IMR-90 (cell line): ENCODE measurements at regions not wholly inside any gene's neighbourhood (a gene's known extent, or its start where the extent isn't known, plus 50 kb on each side); places are given as distances from the start of the nearest gene placed in this dataset.
"Not testable (repeated sequence)": the region's sequence is repeated elsewhere in the genome, so short reads cannot be mapped to it uniquely, and the experiment has no call there.

Experiments
- ATAC-seq: fragments of 200-7000 bp; cut with Tn5 transposase; 2 replicates; pipeline ENCODE4 v1.9.1; 2020; ENCODE audit warnings: low read depth, mild to moderate bottlenecking, moderate library complexity
- BruUV-seq: library from RNA; stranded (reverse); fragments of 400-500 nt; replicated peaks from 2 replicates; lab custom pipeline; 2021; lab: Mats Ljungman, UMichigan
- CTCF ChIA-PET: fragments of 300-600 bp; formaldehyde crosslinking; extraction: SDS; loops from one replicate; lab custom pipeline; 2021; ENCODE audit warnings: antibody characterized with exemption; lab: Yijun Ruan, JAX
- POLR2A ChIA-PET: fragments of 300-600 bp; sonication (Branson Sonifier 250); formaldehyde crosslinking; loops from one replicate; lab custom pipeline; 2022; ENCODE audit warnings: antibody characterized with exemption; ENCODE audit not compliant: unreplicated experiment; lab: Charles Lee
- DNase-seq: peaks from one replicate; pipeline ENCODE4 v3.0.0; 2013
- H2AFZ ChIP-seq: replicated peaks from 2 replicates; pipeline ENCODE3; 2013; ENCODE audit warnings: low read length, mild to moderate bottlenecking; ENCODE audit not compliant: poor library complexity
- H2AK5ac ChIP-seq: 2 replicates; pipeline ENCODE4 v1.6.1; 2013; ENCODE audit warnings: low read depth, low read length, inconsistent platforms
- H2AK9ac ChIP-seq: replicated peaks from 2 replicates; pipeline ENCODE3; 2013; ENCODE audit warnings: mild to moderate bottlenecking, low read depth, low read length, moderate library complexity; ENCODE audit not compliant: poor library complexity
- H2BK120ac ChIP-seq: 2 replicates; pipeline ENCODE4 v1.6.1; 2013; ENCODE audit warnings: low read depth, low read length, inconsistent platforms
- H2BK15ac ChIP-seq: 3 replicates; pipeline ENCODE4 v1.6.1; 2013; ENCODE audit warnings: low read depth, low read length, inconsistent platforms
- H2BK20ac ChIP-seq: 2 replicates; pipeline ENCODE4 v1.6.1; 2013; ENCODE audit warnings: low read depth, mild to moderate bottlenecking, inconsistent platforms, low read length, moderate library complexity
- H2BK5ac ChIP-seq: 2 replicates; pipeline ENCODE4 v1.6.1; 2013; ENCODE audit warnings: mild to moderate bottlenecking, low read depth, low read length, inconsistent platforms; ENCODE audit not compliant: poor library complexity, severe bottlenecking
- H3K14ac ChIP-seq: replicated peaks from 2 replicates; pipeline ENCODE4 v1.6.1; 2013; ENCODE audit warnings: low read depth, low read length, inconsistent platforms
- H3K18ac ChIP-seq: 2 replicates; pipeline ENCODE4 v1.6.1; 2013; ENCODE audit warnings: low read depth, low read length, control low read depth
- H3K23ac ChIP-seq: 2 replicates; pipeline ENCODE4 v1.6.1; 2013; ENCODE audit warnings: low read depth, low read length, inconsistent platforms
- H3K27ac ChIP-seq: 2 replicates; pipeline ENCODE4 v1.5.1; 2013; ENCODE audit warnings: mild to moderate bottlenecking, control low read depth, low read length; ENCODE audit not compliant: insufficient read depth
- H3K27me3 ChIP-seq: 2 replicates; pipeline ENCODE4 v1.6.1; 2013; ENCODE audit warnings: low read length; ENCODE audit not compliant: control insufficient read depth, insufficient read depth
- H3K36me3 ChIP-seq: 2 replicates; pipeline ENCODE4 v1.6.1; 2013; ENCODE audit warnings: low read length, mixed read lengths; ENCODE audit not compliant: control insufficient read depth, insufficient read depth
- H3K4ac ChIP-seq: 2 replicates; pipeline ENCODE4 v1.6.1; 2013; ENCODE audit warnings: low read depth, low read length, inconsistent platforms
- H3K4me1 ChIP-seq: 2 replicates; pipeline ENCODE4 v1.6.1; 2013; ENCODE audit warnings: low read length, mixed read lengths; ENCODE audit not compliant: control insufficient read depth, insufficient read depth
- H3K4me2 ChIP-seq: 2 replicates; pipeline ENCODE4 v1.6.1; 2013; ENCODE audit warnings: low read depth, mild to moderate bottlenecking, control low read depth, low read length, moderate library complexity
- H3K4me3 ChIP-seq: 2 replicates; pipeline ENCODE4 v1.5.1; 2013; ENCODE audit warnings: low read depth, mild to moderate bottlenecking, control low read depth, low read length, moderate library complexity; ENCODE audit not compliant: insufficient read depth
- H3K56ac ChIP-seq: 2 replicates; pipeline ENCODE4 v1.6.1; 2013; ENCODE audit warnings: low read length, inconsistent platforms; ENCODE audit not compliant: insufficient read depth; ENCODE audit errors: extremely low read depth
- H3K79me1 ChIP-seq, 2 experiments: 2 replicates each; pipeline ENCODE4 v1.6.1; 2013; ENCODE audit warnings: low read length in 2 of 2, inconsistent platforms in 1 of 2, low read depth in 1 of 2
- H3K9ac ChIP-seq: 2 replicates; pipeline ENCODE4 v1.6.1; 2013; ENCODE audit warnings: low read depth, low read length, control low read depth
- H3K9me1 ChIP-seq: 2 replicates; pipeline ENCODE4 v1.6.1; 2013; ENCODE audit warnings: low read length, inconsistent platforms; ENCODE audit not compliant: insufficient read depth
- H3K9me3 ChIP-seq: 2 replicates; pipeline ENCODE4 v1.6.1; 2013; ENCODE audit warnings: low read length; ENCODE audit not compliant: control insufficient read depth, insufficient read depth
- H4K20me1 ChIP-seq: 2 replicates; pipeline ENCODE4 v1.6.1; 2013; ENCODE audit warnings: low read length, inconsistent platforms; ENCODE audit not compliant: insufficient read depth
- H4K5ac ChIP-seq: 2 replicates; pipeline ENCODE4 v1.6.1; 2013; ENCODE audit warnings: mild to moderate bottlenecking, low read depth, low read length, control low read depth
- H4K8ac ChIP-seq, 2 experiments: 2 replicates each; pipeline ENCODE4 v1.6.1; 2013; ENCODE audit warnings: low read depth in 2 of 2, low read length in 2 of 2, control low read depth in 1 of 2, inconsistent platforms in 1 of 2
- H4K91ac ChIP-seq: 2 replicates; pipeline ENCODE4 v1.6.1; 2013; ENCODE audit warnings: low read depth, low read length, inconsistent platforms; ENCODE audit not compliant: insufficient read depth
- BHLHE40 ChIP-seq: fragments of 150-350 bp; IDR thresholded peaks from 2 replicates; pipeline ENCODE4 v1.6.1; 2016; ENCODE audit warnings: mild to moderate bottlenecking, low read depth, low read length
- CEBPB ChIP-seq: IDR thresholded peaks from 2 replicates; pipeline ENCODE4 v1.6.1; 2012; ENCODE audit warnings: low read depth, low read length, improper control_type of control experiment
- FOS ChIP-seq: fragments of 150-350 bp; IDR thresholded peaks from 2 replicates; pipeline ENCODE4 v1.6.1; 2016; ENCODE audit warnings: low read depth, low read length
- MAFK ChIP-seq: IDR thresholded peaks from 2 replicates; pipeline ENCODE4 v1.6.1; 2012; ENCODE audit warnings: low read depth, low read length, improper control_type of control experiment
- MXI1 ChIP-seq: IDR thresholded peaks from 2 replicates; pipeline ENCODE4 v1.6.1; 2012; ENCODE audit warnings: low read depth, mild to moderate bottlenecking, low read length, moderate library complexity, borderline replicate concordance
- NFE2L2 ChIP-seq: fragments of 150-350 bp; IDR thresholded peaks from 2 replicates; pipeline ENCODE4 v1.6.1; 2016; ENCODE audit warnings: low read depth, mild to moderate bottlenecking, low read length
- RAD21 ChIP-seq: IDR thresholded peaks from 2 replicates; pipeline ENCODE4 v1.6.1; 2012; ENCODE audit warnings: low read length, improper control_type of control experiment
- RCOR1 ChIP-seq: IDR thresholded peaks from 2 replicates; pipeline ENCODE4 v1.6.1; 2012; ENCODE audit warnings: mild to moderate bottlenecking, low read length, improper control_type of control experiment; ENCODE audit not compliant: insufficient replicate concordance
- WGBS, 2 experiments: methylation state at CpG; one replicate each; pipeline versions ENCODE4 v1.1.5 to v1.1.7; 2013; ENCODE audit warnings: missing lambda C conversion rate in 2 of 2; ENCODE audit not compliant: insufficient read length in 1 of 2; ENCODE audit errors: extremely low coverage in 2 of 2; 5-methylcytosine and 5-hydroxymethylcytosine counted together
- dilution Hi-C: fragments of 300-500 bp; cut with HindIII; formaldehyde crosslinking; loops from one replicate; pipeline ENCODE4 v1.14.3; 2018; ENCODE audit warnings: low sequenced_read_pairs; ENCODE audit not compliant: unreplicated experiment
- in situ Hi-C: fragments of 300-500 bp; cut with MboI; formaldehyde crosslinking; loops from 3 replicates; pipeline ENCODE4 v1.14.3; 2019; ENCODE audit warnings: low sequenced_read_pairs, inconsistent platforms, mixed read lengths
- intact Hi-C: fragments of 100-400 bp; cut with micrococcal nuclease; formaldehyde crosslinking; loops from 2 replicates; pipeline ENCODE4 v1.10.0; 2022
- TF ChIP-seq, protein P1 (sequence below): conservative IDR thresholded peaks from 2 replicates; pipeline ENCODE4 v1.5.1; 2012; ENCODE audit warnings: mild to moderate bottlenecking, low read depth, low read length, improper control_type of control experiment

GRCh38 chr15:30827625-30828303 lies 76.0 kb upstream of the FAN1 start:
- POLR2A ChIA-PET = interaction anchor here (0.7 kb wide), 1 partner anchor 61 kb away, joined by 8 read pairs; no protein-coding TSS in a partner anchor

GRCh38 chr15:30828304-30828639 lies 75.4 kb upstream of the FAN1 start:
- peak; percentile 13 for DNase-seq
- H3K4me1 ChIP-seq, H2AFZ ChIP-seq, H4K20me1 ChIP-seq, H3K9ac ChIP-seq, H3K18ac ChIP-seq, H3K9me3 ChIP-seq, H3K27ac ChIP-seq, intact Hi-C loops, H3K4ac ChIP-seq, H2BK120ac ChIP-seq, H2AK5ac ChIP-seq, in situ Hi-C loops, H3K4me3 ChIP-seq, H3K79me1 ChIP-seq, H2BK5ac ChIP-seq, H3K4me2 ChIP-seq, H4K5ac ChIP-seq, H4K8ac ChIP-seq, H3K9me1 ChIP-seq, H2AK9ac ChIP-seq, H4K91ac ChIP-seq, dilution Hi-C loops, H3K56ac ChIP-seq, H3K36me3 ChIP-seq, H3K27me3 ChIP-seq, H2BK20ac ChIP-seq, H3K14ac ChIP-seq, H3K23ac ChIP-seq, CTCF ChIA-PET, POLR2A ChIA-PET, BruUV-seq, H2BK15ac ChIP-seq: not testable (repeated sequence)
- no CpG with 5 or more reads among the region's 8 CpGs for WGBS, 2 experiments
- ATAC-seq = peak; percentile 75

More at GRCh38 chr15:30827625-30828303, 76.0 kb upstream of the FAN1 start:
- 40% methylated on average over 1 of the region's 10 CpGs; no CpG with 5 or more reads in 1 of the 2 experiments for WGBS, 2 experiments
- no peak overlapping the region for H3K4ac ChIP-seq
- H2BK20ac ChIP-seq = no peak overlapping the region
- no TSS peak for BruUV-seq
- no peak overlapping the region for H3K23ac ChIP-seq
- H4K20me1 ChIP-seq = no peaks in the 10 kb centered on the region
- H3K4me3 ChIP-seq = no peak overlapping the region
- no peak overlapping the region for H3K14ac ChIP-seq
- H2BK5ac ChIP-seq = no peak overlapping the region
- H2BK15ac ChIP-seq = no peak overlapping the region
- H4K5ac ChIP-seq = no peak overlapping the region
- no peaks in the 10 kb centered on the region for H3K9me1 ChIP-seq
- H2AFZ ChIP-seq = no peak overlapping the region
- H3K79me1 ChIP-seq = no peaks in the 10 kb centered on the region
- in situ Hi-C loops = no loop called here
- H4K91ac ChIP-seq = no peak overlapping the region
- intact Hi-C loops = no loop called here
- no peak overlapping the region for H2AK5ac ChIP-seq
- DNase-seq = no peak
- no peaks in the 10 kb centered on the region for H3K9me3 ChIP-seq
- no peaks in the 10 kb centered on the region for H3K36me3 ChIP-seq
- CTCF ChIA-PET = no interaction called here
- dilution Hi-C loops = no loop called here
- no peak overlapping the region for H3K56ac ChIP-seq
- H3K4me2 ChIP-seq = no peak overlapping the region
- no peak; the same call in 1 of the 2 replicates for ATAC-seq
- H3K4me1 ChIP-seq = 0 out of 2 replicates have a peak, but pooled peaks cover 1% of the 10 kb centered on the region
- H4K8ac ChIP-seq = no peak overlapping the region
- no peak overlapping the region for H3K9ac ChIP-seq
- no peak overlapping the region for H2BK120ac ChIP-seq
- H3K27ac ChIP-seq = no peak overlapping the region
- H2AK9ac ChIP-seq = no peak overlapping the region
- TF ChIP-seq, protein P1, sequence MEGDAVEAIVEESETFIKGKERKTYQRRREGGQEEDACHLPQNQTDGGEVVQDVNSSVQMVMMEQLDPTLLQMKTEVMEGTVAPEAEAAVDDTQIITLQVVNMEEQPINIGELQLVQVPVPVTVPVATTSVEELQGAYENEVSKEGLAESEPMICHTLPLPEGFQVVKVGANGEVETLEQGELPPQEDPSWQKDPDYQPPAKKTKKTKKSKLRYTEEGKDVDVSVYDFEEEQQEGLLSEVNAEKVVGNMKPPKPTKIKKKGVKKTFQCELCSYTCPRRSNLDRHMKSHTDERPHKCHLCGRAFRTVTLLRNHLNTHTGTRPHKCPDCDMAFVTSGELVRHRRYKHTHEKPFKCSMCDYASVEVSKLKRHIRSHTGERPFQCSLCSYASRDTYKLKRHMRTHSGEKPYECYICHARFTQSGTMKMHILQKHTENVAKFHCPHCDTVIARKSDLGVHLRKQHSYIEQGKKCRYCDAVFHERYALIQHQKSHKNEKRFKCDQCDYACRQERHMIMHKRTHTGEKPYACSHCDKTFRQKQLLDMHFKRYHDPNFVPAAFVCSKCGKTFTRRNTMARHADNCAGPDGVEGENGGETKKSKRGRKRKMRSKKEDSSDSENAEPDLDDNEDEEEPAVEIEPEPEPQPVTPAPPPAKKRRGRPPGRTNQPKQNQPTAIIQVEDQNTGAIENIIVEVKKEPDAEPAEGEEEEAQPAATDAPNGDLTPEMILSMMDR = no peak
- TF ChIP-seq NFE2L2 (no peak), MAFK (no peak), RAD21 (no peak), FOS (no peak), RCOR1 (no peak), BHLHE40 (no peak), MXI1 (no peak), CEBPB (no peak)
- peaks cover 2% of the 10 kb centered on the region for H3K27me3 ChIP-seq
- H3K18ac ChIP-seq = no peak overlapping the region
